AG09319 (cell line): ENCODE measurements at regions not wholly inside any gene's neighbourhood (a gene's known extent, or its start where the extent isn't known, plus 50 kb on each side); places are given as distances from the start of the nearest gene placed in this dataset.

Source experiments
- DNase-seq: peaks from one replicate; pipeline ENCODE4 v3.0.0-alpha.2; 2010; ENCODE audit warnings: low read depth; ENCODE audit errors: extremely low read depth
- TF ChIP-seq, protein P1 (sequence below): IDR thresholded peaks from 2 replicates; pipeline ENCODE4 v1.5.1; 2011; ENCODE audit warnings: low read depth, mild to moderate bottlenecking, inconsistent platforms, low read length, moderate library complexity

GRCh38 chr5:4001758-4002533 lies 406.3 kb downstream of the IRX1 start:
- DNase-seq = no peak
- TF ChIP-seq, protein P1, sequence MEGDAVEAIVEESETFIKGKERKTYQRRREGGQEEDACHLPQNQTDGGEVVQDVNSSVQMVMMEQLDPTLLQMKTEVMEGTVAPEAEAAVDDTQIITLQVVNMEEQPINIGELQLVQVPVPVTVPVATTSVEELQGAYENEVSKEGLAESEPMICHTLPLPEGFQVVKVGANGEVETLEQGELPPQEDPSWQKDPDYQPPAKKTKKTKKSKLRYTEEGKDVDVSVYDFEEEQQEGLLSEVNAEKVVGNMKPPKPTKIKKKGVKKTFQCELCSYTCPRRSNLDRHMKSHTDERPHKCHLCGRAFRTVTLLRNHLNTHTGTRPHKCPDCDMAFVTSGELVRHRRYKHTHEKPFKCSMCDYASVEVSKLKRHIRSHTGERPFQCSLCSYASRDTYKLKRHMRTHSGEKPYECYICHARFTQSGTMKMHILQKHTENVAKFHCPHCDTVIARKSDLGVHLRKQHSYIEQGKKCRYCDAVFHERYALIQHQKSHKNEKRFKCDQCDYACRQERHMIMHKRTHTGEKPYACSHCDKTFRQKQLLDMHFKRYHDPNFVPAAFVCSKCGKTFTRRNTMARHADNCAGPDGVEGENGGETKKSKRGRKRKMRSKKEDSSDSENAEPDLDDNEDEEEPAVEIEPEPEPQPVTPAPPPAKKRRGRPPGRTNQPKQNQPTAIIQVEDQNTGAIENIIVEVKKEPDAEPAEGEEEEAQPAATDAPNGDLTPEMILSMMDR = no peak

- DNase-seq = no peak
- TF ChIP-seq, protein P1 = no peak
Observed at GRCh38 chr5:4005335-4005734, 409.7 kb downstream of the IRX1 start.

DNA sequence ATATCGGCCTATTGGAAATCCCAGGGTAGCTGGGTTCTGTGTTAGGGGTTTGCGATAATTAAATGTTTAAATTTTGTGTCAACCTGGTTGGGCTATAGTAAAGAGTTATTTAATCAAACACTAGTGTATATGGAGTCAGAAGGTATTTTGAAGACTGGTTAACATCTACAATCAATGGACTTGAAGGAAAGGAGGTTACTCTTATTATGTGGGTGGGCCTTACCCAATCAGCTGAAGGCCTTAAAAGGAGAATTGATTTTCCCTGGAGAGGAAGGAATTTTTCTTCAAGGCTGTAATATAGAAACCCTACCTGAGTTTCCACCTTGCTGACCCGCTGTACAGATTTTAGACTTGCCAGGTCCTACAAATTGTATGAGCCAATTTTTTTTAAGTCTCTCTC lies 411.4 kb downstream of the IRX1 start:
- no peak for DNase-seq
- TF ChIP-seq, protein P1 = no peak

DNA sequence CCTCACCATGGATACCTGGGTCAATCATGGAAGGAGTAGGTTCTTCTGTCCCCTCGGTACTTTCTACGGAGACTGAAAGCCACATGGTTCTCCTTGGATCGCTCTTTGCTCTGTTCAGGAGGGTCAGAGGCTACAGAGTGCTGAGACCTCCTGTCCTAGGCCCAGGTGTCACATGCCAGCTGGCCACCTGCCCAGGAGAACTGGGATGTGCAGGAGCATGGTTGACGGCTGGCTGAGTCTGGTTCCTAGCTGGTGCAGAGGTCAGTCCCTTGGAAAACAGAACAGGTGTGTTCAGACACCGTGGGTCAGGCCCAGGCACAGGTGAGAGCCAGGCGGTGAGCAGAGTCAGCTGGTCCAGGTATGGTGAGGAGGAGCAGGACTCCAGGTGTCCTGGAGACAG lies 416.3 kb downstream of the IRX1 start:
- TF ChIP-seq, protein P1 = no peak
- DNase-seq = no peak

GRCh38 chr5:4013106-4013898 lies 417.7 kb downstream of the IRX1 start:
- TF ChIP-seq, protein P1 = no peak
- DNase-seq = no peak

DNA sequence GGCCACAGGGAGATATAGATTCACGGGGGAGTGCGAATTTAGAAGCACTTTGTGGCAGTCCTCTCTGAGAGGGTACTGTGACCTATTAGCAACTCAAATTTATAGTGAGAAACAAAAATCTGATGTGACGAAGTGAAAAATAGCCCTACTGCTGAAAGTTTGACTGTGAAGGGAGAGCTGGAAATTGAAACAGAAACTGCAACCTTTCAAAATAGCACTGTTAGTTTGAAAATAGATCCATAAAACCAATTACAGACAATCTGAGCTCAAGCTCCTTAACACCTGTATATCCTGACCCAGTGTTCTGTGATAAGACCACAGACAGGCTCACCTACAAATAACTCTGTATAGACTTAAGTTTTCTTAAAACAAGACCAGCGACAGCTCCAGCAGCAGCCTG lies 420.1 kb downstream of the IRX1 start:
- no peak for DNase-seq
- TF ChIP-seq, protein P1 = no peak

DNA sequence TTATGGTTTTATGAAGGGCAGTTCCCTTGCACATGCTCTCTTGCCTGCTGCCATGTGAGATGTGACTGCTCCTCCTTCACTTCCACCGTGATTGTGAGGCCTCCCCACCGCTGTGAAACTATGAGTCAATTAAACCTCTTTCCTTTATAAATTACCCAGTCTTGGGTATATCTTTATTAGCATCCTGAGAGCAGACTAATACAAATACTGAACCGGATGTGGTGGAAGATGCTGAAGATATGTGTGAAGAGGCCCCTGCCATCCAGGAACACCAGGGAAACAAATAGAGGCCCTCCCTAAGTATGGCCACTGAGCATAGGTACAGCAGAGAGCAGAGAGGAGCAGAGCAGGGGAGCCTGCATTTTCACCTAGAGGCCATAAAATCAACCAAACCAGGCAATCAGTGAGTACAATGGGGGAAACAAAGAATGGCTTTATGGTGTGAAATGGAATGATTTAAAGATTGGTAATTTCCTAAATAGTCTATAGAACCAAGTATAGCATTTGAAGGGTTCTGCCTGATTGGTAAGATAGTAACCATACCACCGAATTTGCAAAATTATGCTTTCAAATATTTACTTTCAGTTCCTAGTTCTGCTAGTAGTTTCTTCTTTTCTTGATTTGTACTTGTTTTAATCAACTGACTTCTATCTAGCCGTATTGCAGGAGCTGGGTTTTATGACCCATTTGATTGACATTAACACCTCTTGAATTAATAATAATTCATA lies 421.6 kb downstream of the IRX1 start:
- DNase-seq = no peak
- TF ChIP-seq, protein P1 = no peak
